ENCODE measurements at regions not wholly inside any gene's neighbourhood (a gene's known extent, or its start where the extent isn't known, plus 50 kb on each side); places are given as distances from the start of the nearest gene placed in this dataset.
"Not testable (repeated sequence)": the region's sequence is repeated elsewhere in the genome, so short reads cannot be mapped to it uniquely, and the experiment has no call there.

GRCh38 chr12:9420817-9421519, 186.7 kb downstream of the KLRB1 start:
- TF ChIP-seq CTCF, POLR2A (IDR thresholded peaks at IDR 0.05): not testable (repeated sequence)

Measured in esophagus squamous epithelium (tissue), 4 donors.